GM23248 (cell line): ENCODE measurements at regions not wholly inside any gene's neighbourhood (a gene's known extent, or its start where the extent isn't known, plus 50 kb on each side); places are given as distances from the start of the nearest gene placed in this dataset.

Source experiments
- EZH2 ChIP-seq: fragments of 200-600 bp; sonication (generic); IDR thresholded peaks from 2 replicates; pipeline ENCODE4 v1.6.1; 2018; ENCODE audit warnings: antibody characterized with exemption, mild to moderate bottlenecking; ENCODE audit not compliant: insufficient read depth, poor library complexity, severe bottlenecking
- EZH2phosphoT487 ChIP-seq: fragments of 200-600 bp; sonication (generic); IDR thresholded peaks from 2 replicates; pipeline ENCODE4 v1.6.1; 2018; ENCODE audit warnings: antibody characterized with exemption, moderate library complexity, mild to moderate bottlenecking, low read depth; ENCODE audit not compliant: insufficient read depth

DNA sequence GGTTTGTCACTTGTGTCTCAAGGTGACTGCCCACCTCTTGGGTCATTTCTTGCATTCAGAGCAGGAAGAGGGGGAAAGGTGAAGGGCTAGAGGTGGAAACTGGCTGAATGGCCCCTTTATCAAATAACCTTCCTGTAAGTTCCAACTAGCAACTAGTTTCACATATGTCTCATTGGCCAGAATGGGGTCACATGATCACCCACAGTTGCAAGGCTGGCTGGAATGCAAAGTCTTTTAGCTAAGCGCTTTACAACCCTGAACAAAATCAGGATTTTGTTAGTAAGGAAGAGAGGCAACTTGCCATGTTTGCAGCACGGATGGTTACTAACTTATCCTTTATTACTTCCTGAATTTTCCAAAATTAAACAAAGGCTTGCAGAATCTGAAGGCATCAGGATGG is 156.3 kb downstream of the EMX2 start:
- no peak for TF ChIP-seq EZH2
- no peak for TF ChIP-seq EZH2phosphoT487
